NOMO-1 treated with dmso at 0.1 percent for 144 hours (cell line): ENCODE measurements at regions not wholly inside any gene's neighbourhood (a gene's known extent, or its start where the extent isn't known, plus 50 kb on each side); places are given as distances from the start of the nearest gene placed in this dataset.

Source experiments
- DNase-seq: peaks from one replicate; lab custom pipeline; 2025; ENCODE audit not compliant: unreplicated experiment; lab: John Stamatoyannopoulos, UW

DNA sequence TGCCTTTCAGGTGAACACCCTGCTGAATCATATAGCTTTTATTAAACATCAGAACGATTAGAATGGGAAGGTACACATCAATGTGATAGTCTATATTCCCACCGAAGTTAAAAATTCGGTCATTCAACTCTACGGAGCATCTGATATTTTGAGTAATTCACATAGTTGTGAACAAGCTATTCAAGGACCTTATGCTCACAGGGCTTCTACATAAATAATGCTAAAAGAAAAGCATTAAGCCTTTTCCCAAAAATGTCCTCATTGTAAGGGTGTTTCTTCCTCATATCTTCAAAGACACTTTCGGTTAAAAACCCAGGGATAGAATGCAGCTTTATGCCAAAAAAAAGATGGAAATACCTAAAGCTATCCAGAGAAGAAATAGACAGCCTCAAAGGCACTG lies 79.7 kb upstream of the EDNRA start:
- no peak for DNase-seq

DNA sequence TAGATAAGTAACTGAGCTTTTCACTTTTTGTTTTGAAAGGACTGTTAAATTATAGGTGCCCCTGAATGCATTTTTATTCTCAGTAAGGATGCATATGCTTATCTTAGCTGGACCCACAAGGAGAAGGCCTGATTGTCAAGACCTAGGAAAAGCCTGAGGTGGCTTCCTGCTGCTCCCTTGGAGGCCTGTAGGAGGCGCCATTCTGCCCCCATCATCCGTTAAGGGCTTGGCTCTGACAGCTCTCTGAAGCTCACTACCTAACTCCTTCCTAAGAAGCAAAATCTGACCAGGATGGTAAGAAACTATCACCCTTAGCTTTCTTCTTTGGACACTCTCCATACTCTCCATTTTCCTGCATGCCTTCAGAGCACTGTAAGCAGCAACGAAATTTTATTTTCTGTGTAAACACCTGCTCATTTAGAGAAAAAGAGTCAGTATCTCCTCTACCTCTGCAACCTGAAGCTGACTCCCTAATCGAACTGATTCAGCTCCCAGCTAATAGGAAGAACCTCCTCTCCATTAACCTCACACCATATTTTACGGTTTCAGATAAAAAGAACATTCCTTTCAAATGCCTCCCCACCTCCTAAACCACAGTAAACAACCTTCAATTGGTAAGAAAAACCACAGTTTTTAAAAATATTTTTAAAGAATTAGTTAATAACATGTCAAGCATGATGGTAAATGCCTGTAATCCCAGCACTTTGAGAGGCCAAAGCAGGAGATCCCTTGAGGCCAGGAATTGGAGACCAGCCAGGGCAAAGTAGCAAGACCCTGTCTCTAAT lies 73.4 kb upstream of the EDNRA start:
- DNase-seq = no peak

DNA sequence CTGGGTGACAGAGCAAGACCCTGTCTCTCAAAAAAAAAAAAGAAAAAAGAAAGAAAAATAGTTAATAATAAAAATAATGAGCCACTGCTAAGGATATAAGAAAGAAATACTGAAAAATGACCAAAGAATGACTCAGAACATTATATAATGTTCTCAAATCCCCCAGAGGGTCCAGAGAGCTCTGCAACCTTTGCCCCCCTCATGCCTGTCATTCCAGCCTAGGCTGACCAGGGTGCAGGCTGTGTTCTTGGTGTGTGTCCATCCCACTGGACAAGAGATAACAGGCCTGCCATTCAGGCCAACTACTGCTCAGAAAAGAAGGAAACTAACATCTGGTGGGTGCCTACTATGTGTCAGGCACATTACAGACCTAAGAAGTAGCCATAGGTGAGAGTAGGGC lies 72.7 kb upstream of the EDNRA start:
- no peak for DNase-seq

DNA sequence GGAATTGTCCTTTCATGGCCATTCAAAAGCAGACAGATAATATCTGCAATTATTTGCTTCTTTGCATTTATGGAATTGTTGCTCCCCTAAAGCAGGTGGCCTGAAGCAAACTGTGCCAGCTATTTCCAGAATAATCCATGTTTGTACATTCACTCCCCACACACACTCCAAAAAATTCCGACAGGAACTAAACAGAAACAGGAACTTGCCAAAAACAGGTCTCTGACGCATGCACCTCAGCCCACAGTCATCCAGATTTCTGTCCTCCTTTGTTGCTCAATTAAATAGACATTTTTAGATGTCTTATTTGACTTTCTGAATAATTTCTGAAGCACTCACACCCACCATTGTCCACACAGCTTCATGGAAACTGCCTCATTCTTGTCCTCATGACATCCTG lies 71.5 kb upstream of the EDNRA start:
- DNase-seq = no peak

DNA sequence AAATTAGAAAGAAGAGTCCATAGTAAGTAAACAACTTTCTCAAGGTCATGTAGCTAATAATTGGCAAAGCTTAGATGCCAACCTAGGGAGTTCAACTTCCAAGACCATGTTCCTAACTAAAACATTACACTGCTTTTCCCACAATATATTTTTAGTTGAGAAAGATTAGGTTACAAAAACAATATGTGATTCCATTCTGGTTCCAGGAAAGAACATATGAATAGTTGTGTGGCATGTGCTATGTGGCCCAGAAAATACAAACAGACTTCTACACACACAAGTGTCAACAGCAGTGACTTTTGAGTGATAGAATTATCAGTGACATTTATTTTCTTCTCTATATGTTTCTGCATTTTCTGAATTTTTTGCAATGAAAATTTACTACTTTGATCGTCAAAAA lies 62.7 kb upstream of the EDNRA start:
- DNase-seq = no peak

DNA sequence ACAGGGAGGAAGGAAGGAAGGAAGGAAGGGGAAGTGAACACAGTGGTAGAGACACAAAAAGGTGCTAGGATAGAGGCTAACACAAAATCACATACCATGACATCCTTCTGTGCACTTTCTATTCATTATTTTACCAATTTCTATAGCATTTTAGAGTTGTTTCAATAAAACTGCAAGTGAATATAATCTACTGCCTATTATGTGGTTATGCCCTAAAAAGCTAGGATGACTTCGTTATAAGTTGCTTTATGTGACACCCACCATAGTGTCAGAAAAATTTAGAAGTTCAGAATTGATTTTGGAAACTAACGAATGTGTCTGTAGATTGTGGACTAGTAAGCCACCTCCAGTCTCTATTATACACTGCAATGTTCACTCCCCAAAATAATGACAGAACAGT lies 59.4 kb upstream of the EDNRA start:
- no peak for DNase-seq

DNA sequence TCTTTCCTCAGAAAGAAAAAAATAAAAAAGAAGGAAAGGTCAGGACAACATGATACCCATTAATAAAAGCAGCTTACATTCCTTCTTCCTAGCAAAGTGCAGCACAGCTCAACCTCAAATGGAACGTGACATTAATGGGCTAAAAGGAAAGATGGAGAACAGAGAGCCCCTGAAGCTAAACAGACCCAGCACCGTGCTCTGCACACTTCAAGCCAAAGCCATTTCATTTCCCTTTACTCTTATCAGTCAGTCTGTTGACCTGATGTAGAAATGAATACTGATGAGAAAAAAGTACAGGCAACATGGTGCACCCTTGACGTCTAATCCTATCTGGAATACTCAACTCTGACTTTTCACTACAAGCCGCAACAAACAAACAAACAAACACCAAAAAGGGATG lies 57.7 kb upstream of the EDNRA start:
- DNase-seq = no peak

DNA sequence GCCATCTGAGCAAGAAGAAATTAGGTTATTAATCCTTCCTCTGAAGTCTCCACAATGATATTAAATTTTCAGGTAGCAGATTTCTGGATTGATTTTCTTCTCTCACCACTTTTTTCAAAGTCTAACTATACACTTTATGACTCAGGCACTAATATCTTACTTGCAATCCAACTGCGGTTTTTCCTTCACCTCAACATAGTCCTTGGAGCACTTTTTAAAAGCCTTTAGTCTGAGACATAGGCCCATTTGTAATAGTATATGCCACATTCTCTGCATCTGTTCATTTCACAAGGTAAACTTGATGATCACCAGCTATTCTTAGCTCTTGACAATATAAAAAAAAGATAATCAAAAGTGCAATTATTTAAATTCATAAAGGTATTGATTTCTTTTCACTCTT lies 55.9 kb upstream of the EDNRA start:
- no peak for DNase-seq

DNA sequence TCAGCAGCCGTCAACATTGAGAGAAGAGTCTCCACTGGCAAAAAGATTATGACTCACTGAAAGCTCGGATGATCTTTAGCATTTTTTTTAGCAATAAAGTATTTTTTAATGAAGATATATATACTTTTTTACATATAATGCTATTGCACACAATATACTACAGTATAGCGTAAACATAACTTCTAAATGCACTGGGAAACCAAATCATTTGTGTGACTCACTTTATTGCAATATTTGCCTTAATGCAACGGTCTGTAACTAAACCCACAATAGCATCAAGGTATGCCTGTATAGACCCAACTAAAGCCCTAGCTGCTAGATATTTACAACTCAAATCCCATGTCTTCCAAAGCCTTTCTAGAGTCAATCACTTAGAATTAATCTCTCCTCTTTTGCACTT lies 52.3 kb upstream of the EDNRA start:
- no peak for DNase-seq

DNA sequence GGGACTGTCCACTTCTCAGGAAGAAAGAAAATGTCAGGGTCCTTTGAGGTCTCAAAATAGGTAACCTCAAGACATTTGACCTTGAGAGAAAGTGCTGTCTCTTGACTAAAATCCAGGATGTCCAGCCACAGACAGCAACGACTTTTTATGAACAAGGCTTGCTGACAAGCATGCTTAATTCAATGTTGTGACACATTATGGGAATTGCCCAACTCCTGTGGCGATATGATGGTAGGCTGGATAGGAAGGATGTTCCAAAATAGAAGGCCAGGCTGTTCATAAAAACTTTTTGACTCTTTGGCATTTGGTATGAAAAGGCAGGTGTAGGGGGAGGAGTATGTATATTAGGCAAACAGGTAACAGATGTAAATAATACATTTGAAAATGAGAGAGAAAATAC lies 50.8 kb upstream of the EDNRA start:
- no peak for DNase-seq
